WTC11 (cell line): ENCODE measurements at regions not wholly inside any gene's neighbourhood (a gene's known extent, or its start where the extent isn't known, plus 50 kb on each side); places are given as distances from the start of the nearest gene placed in this dataset.

ENCODE experiments used
- CBFB ChIP-seq: sonication (generic); formaldehyde crosslinking; IDR thresholded peaks from 2 replicates; pipeline ENCODE4 v1.8.1; 2022; ENCODE audit warnings: mild to moderate bottlenecking, low read depth, missing genetic modification reagents
- E2F1 ChIP-seq: sonication (generic); formaldehyde crosslinking; IDR thresholded peaks from 2 replicates; pipeline ENCODE4 v1.8.0; 2022; ENCODE audit warnings: mild to moderate bottlenecking, missing genetic modification reagents
- E2F5 ChIP-seq: sonication (generic); formaldehyde crosslinking; IDR thresholded peaks from 2 replicates; pipeline ENCODE4 v1.8.1; 2022; ENCODE audit warnings: mild to moderate bottlenecking, moderate library complexity, missing genetic modification reagents
- ETV6 ChIP-seq: sonication (generic); formaldehyde crosslinking; IDR thresholded peaks from 2 replicates; pipeline ENCODE4 v1.8.1; 2022; ENCODE audit warnings: mild to moderate bottlenecking, missing genetic modification reagents
- FOXJ3 ChIP-seq: sonication (generic); formaldehyde crosslinking; IDR thresholded peaks from 2 replicates; pipeline ENCODE4 v1.9.0; 2021; ENCODE audit warnings: missing genetic modification reagents, mild to moderate bottlenecking, borderline replicate concordance
- FOXP4 ChIP-seq: sonication (generic); formaldehyde crosslinking; IDR thresholded peaks from 2 replicates; pipeline ENCODE4 v1.8.0; 2022; ENCODE audit warnings: mild to moderate bottlenecking, missing genetic modification reagents
- JUN ChIP-seq: sonication (generic); formaldehyde crosslinking; IDR thresholded peaks from 2 replicates; pipeline ENCODE4 v1.8.0; 2023; ENCODE audit warnings: mild to moderate bottlenecking, missing genetic modification reagents
- TF ChIP-seq, protein P1 (sequence below): fragments of 200-600 bp; IDR thresholded peaks from 2 replicates; pipeline ENCODE4 v1.8.0; 2022; ENCODE audit warnings: antibody characterized with exemption
- TF ChIP-seq, protein P2 (sequence below): sonication (generic); formaldehyde crosslinking; IDR thresholded peaks from 2 replicates; pipeline ENCODE4 v1.8.1; 2022; ENCODE audit warnings: low read depth, mild to moderate bottlenecking, moderate library complexity, missing genetic modification reagents, borderline replicate concordance
- TF ChIP-seq, protein P3 (sequence below): sonication (generic); formaldehyde crosslinking; IDR thresholded peaks from 2 replicates; pipeline ENCODE4 v1.8.1; 2023; ENCODE audit warnings: mild to moderate bottlenecking, moderate library complexity, missing genetic modification reagents

GRCh38 chr14:76268047-76268431 lies 107.9 kb upstream of the ESRRB start:
- TF ChIP-seq FOXP4 (CRISPR knock-in tag) (no peak), E2F5 (CRISPR knock-in tag) (no peak), CBFB (CRISPR knock-in tag) (no peak), ETV6 (CRISPR knock-in tag) (no peak), JUN (no peak), FOXJ3 (CRISPR knock-in tag) (no peak), E2F1 (CRISPR knock-in tag) (no peak)
- TF ChIP-seq, protein P1, sequence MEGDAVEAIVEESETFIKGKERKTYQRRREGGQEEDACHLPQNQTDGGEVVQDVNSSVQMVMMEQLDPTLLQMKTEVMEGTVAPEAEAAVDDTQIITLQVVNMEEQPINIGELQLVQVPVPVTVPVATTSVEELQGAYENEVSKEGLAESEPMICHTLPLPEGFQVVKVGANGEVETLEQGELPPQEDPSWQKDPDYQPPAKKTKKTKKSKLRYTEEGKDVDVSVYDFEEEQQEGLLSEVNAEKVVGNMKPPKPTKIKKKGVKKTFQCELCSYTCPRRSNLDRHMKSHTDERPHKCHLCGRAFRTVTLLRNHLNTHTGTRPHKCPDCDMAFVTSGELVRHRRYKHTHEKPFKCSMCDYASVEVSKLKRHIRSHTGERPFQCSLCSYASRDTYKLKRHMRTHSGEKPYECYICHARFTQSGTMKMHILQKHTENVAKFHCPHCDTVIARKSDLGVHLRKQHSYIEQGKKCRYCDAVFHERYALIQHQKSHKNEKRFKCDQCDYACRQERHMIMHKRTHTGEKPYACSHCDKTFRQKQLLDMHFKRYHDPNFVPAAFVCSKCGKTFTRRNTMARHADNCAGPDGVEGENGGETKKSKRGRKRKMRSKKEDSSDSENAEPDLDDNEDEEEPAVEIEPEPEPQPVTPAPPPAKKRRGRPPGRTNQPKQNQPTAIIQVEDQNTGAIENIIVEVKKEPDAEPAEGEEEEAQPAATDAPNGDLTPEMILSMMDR = no peak
- TF ChIP-seq, protein P2, sequence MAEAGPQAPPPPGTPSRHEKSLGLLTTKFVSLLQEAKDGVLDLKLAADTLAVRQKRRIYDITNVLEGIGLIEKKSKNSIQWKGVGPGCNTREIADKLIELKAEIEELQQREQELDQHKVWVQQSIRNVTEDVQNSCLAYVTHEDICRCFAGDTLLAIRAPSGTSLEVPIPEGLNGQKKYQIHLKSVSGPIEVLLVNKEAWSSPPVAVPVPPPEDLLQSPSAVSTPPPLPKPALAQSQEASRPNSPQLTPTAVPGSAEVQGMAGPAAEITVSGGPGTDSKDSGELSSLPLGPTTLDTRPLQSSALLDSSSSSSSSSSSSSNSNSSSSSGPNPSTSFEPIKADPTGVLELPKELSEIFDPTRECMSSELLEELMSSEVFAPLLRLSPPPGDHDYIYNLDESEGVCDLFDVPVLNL (CRISPR knock-in tag) = no peak
- TF ChIP-seq, protein P3, sequence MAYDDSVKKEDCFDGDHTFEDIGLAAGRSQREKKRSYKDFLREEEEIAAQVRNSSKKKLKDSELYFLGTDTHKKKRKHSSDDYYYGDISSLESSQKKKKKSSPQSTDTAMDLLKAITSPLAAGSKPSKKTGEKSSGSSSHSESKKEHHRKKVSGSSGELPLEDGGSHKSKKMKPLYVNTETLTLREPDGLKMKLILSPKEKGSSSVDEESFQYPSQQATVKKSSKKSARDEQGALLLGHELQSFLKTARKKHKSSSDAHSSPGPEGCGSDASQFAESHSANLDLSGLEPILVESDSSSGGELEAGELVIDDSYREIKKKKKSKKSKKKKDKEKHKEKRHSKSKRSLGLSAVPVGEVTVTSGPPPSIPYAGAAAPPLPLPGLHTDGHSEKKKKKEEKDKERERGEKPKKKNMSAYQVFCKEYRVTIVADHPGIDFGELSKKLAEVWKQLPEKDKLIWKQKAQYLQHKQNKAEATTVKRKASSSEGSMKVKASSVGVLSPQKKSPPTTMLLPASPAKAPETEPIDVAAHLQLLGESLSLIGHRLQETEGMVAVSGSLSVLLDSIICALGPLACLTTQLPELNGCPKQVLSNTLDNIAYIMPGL = no peak
